Gastrocnemius medialis (tissue), 4 donors: ENCODE measurements at regions not wholly inside any gene's neighbourhood (a gene's known extent, or its start where the extent isn't known, plus 50 kb on each side); places are given as distances from the start of the nearest gene placed in this dataset.

ENCODE experiments used
- POLR2A ChIP-seq, 2 donors: fragments of 450-650 bp; IDR thresholded peaks; one replicate each; pipeline ENCODE4 v1.6.1; 2017; ENCODE audit warnings: antibody characterized with exemption in 2 of 2, mild to moderate bottlenecking in 2 of 2, moderate library complexity in 2 of 2
- TF ChIP-seq, protein P1 (sequence below), 5 experiments: fragments of 450-650 bp in 3 of 5; fragments of 200-600 bp in 2 of 5; sonication (generic) in 2 of 5; IDR thresholded peaks in 4 of 5; conservative IDR thresholded peaks in 1 of 5; 1 replicate in 4 of 5; 2 replicates in 1 of 5; pipeline ENCODE4 v1.5.1; 2016 to 2019; ENCODE audit warnings: antibody characterized with exemption in 5 of 5, mild to moderate bottlenecking in 3 of 5, moderate library complexity in 3 of 5

DNA sequence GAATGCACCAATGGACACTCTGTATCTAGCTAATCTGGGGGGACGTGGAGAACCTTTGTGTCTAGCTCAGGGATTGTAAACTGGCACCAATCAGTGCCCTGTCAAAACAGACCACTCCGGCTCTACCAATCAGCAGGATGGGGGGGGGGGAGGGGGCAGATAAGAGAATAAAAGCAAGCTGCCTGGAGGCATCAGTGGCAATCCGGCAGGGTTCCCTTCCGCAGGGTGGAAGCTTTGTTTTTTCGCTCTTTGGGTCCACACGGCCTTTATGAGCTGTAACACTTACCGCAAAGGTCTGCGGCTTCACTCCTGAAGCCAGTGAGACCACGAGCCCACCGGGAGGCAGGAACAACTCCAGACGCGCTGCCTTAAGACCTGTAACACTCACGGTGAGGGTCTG, 827.1 kb downstream of the PLOD2 start:
- TF ChIP-seq, protein P1, sequence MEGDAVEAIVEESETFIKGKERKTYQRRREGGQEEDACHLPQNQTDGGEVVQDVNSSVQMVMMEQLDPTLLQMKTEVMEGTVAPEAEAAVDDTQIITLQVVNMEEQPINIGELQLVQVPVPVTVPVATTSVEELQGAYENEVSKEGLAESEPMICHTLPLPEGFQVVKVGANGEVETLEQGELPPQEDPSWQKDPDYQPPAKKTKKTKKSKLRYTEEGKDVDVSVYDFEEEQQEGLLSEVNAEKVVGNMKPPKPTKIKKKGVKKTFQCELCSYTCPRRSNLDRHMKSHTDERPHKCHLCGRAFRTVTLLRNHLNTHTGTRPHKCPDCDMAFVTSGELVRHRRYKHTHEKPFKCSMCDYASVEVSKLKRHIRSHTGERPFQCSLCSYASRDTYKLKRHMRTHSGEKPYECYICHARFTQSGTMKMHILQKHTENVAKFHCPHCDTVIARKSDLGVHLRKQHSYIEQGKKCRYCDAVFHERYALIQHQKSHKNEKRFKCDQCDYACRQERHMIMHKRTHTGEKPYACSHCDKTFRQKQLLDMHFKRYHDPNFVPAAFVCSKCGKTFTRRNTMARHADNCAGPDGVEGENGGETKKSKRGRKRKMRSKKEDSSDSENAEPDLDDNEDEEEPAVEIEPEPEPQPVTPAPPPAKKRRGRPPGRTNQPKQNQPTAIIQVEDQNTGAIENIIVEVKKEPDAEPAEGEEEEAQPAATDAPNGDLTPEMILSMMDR (IDR thresholded peaks at IDR 0.05 in 4 of 5, conservative IDR thresholded peaks at IDR 0.05 in 1 of 5): no peak
- no peak for TF ChIP-seq POLR2A (IDR thresholded peaks at IDR 0.05)
